Ovary (tissue), 7 donors: ENCODE measurements at regions not wholly inside any gene's neighbourhood (a gene's known extent, or its start where the extent isn't known, plus 50 kb on each side); places are given as distances from the start of the nearest gene placed in this dataset.

Experiments used
- DNase-seq, 5 donors: peaks; one replicate each; pipeline ENCODE4 v3.0.0-alpha.2; 2019 to 2020
- H3K27ac ChIP-seq, 2 donors: fragments of 200-600 bp; one replicate each; pipeline versions ENCODE4 v1.5.1 to v1.8.0; 2019 to 2022
- H3K27me3 ChIP-seq: fragments of 200-600 bp; one replicate; pipeline ENCODE4 v1.8.0; 2022
- H3K36me3 ChIP-seq: fragments of 200-600 bp; sonication (generic); one replicate; pipeline ENCODE4 v1.5.1; 2019
- H3K4me1 ChIP-seq: one replicate; pipeline ENCODE4 v1.8.1; 2013; ENCODE audit warnings: mild to moderate bottlenecking, moderate library complexity; ENCODE audit not compliant: insufficient read depth
- H3K4me3 ChIP-seq: fragments of 200-600 bp; sonication (generic); one replicate; pipeline ENCODE4 v1.5.1; 2017
- H3K9me3 ChIP-seq, 2 donors: fragments of 200-600 bp in 1 of 2; sonication (generic) in 1 of 2; one replicate each; pipeline versions ENCODE4 v1.5.1 to v1.8.1; 2013 to 2019; ENCODE audit warnings: mild to moderate bottlenecking in 1 of 2, moderate library complexity in 1 of 2
- CTCF ChIP-seq, 3 donors: fragments of 450-650 bp in 2 of 3; fragments of 200-600 bp in 1 of 3; IDR thresholded peaks; one replicate each; pipeline versions ENCODE4 v1.5.1 to v1.8.0; 2016 to 2022; ENCODE audit warnings: antibody characterized with exemption in 3 of 3, mild to moderate bottlenecking in 1 of 3
- EP300 ChIP-seq: sonication (generic); formaldehyde crosslinking; IDR thresholded peaks from one replicate; pipeline ENCODE4 v1.6.1; 2017; ENCODE audit warnings: antibody characterized with exemption
- POLR2A ChIP-seq: fragments of 450-650 bp; IDR thresholded peaks from one replicate; pipeline ENCODE4 v1.6.1; 2017; ENCODE audit warnings: antibody characterized with exemption, mild to moderate bottlenecking, moderate library complexity
- WGBS, 3 donors: extraction: QIAGEN DNeasy Blood & Tissue Kit in 1 of 3; methylation state at CpG; one replicate each; pipeline versions ENCODE4 v1.1.5 to v1.1.7; 2013 to 2017; 5-methylcytosine and 5-hydroxymethylcytosine counted together
- intact Hi-C, 4 donors: fragments of 100-400 bp; cut with DNase I; formaldehyde crosslinking; loops; one replicate each; pipeline versions ENCODE4 v1.11.0 to v1.15.1; 2022 to 2023
- donor health status: DM: no; HTN: no; CAD: no; lungs with moderate emphysema.
- donor health status: DM: no; HTN: no; CAD: no.
- donor health status: Bipolar disorder and iron deficiency.
- donor health status: DM: no; HTN: no; CAD: no.
- donor health status: DM: yes; HTN: yes; CAD: no.

DNA sequence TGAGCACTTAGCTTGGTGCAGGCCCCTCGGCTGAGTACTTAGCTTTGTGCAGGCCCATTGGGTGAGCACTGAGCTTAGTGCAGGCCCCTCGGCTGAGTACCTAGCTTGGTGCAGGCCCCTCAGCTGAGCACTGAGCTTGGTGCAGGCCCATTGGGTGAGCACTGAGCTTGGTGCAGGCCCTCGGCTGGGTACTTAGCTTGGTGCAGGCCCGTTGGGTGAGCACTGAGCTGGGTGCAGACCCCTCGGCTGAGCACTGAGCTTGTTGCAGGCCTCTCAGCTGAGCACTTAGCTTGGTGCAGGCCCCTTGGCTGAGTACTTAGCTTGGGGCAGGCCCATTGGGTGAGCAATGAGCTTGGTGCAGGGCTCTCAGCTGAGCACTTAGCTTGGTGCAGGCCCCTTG is 387.1 kb downstream of the THBS2 start:
- WGBS, 3 donors, result 82 to 92% (median 91%) methylated on average over 5 of the region's 5 CpGs
- H3K4me1 ChIP-seq, result no peaks in the 10 kb centered on the region

DNA sequence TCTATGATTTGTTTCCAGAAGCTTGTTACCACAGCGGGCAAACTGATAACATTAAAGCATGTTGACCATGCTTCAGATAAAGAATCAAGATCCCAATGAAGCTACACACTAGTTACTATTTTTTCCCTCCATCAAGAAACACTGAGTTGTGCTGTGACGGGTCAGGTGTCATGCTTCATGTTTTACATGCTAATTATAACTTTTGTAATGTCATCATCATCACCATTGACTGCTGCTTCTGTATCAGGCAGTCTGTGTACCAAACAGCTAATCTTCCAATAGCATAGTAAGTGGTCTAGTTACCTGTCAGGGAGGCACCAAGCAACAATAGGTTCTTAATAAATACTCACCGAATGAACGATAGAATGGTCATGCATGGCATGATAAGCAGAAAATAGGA is 388.1 kb downstream of the THBS2 start:
- Histone ChIP-seq H3K36me3 (no peaks in the 10 kb centered on the region), H3K9me3 (no peaks in the 10 kb centered on the region), H3K27me3 (no peaks in the 10 kb centered on the region), H3K27ac (no peak overlapping the region), H3K4me1 (no peaks in the 10 kb centered on the region), H3K4me3 (no peak overlapping the region)
- no peak for TF ChIP-seq POLR2A
- TF ChIP-seq EP300, result no peak
- no peak for TF ChIP-seq CTCF (IDR thresholded peaks at IDR 0.05)
- WGBS, 3 donors, result 90 to 91% (median 91%) methylated on average over 4 of the region's 4 CpGs
- intact Hi-C loops, result no loop called here
- DNase-seq, result no peak

More for the DNA sequence above, 387.1 kb downstream of the THBS2 start:
- no peak for DNase-seq
- no peaks in the 10 kb centered on the region for H3K27me3 ChIP-seq
- no peak overlapping the region for H3K27ac ChIP-seq
- TF ChIP-seq POLR2A (no peak), CTCF (IDR thresholded peaks at IDR 0.05) (no peak)
- no peaks in the 10 kb centered on the region for H3K9me3 ChIP-seq
- no peak overlapping the region for H3K4me3 ChIP-seq
- intact Hi-C loops, result no loop called here
- no peaks in the 10 kb centered on the region for H3K36me3 ChIP-seq

DNA sequence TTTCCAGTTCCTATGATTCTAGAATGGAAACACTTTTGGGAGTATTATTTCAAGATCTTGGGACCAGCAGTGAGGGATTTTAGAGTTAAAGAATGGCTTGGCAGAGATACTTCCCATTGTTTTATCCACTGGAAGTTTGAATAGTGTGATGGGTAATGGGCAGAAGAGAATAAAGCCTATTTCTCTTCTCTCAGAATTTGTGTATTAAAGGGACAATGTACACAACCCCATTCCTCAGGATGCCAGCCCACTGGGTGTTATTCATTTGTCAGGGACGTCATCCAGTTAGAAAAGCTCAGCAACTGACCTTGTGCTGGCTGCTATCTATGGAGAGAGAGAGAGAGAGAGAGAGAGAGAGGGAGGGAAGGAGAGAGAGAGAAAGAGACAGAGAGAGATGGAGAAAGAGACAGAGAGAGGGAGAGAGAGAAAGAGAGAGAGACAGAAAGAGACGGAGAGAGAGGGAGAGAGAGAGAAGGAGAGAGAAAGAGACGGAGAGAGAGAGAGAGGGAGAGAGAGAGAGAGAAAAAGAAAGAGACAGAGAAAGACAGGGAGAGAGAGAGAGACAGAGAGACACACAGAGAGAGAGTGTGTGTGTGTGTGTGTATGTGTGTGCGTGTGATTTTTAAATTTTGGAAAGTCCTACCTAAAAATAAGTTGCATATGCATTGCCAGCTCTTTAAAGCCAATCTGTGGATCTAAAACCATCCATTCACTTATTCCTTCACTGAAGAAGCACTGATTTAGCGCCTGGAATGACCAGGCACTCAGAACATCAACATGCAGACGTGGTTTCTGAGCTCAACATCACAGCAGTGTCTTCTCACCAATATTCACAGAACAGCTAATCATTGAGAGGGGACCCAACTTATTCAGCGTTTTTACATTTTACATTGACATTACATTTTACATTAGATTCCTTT is 388.8 kb downstream of the THBS2 start:
- H3K27me3 ChIP-seq, result no peaks in the 10 kb centered on the region
- intact Hi-C loops, result no loop called here
- H3K36me3 ChIP-seq, result no peaks in the 10 kb centered on the region
- DNase-seq, result no peak
- no peak overlapping the region for H3K27ac ChIP-seq
- H3K4me3 ChIP-seq, result no peak overlapping the region
- no peaks in the 10 kb centered on the region for H3K4me1 ChIP-seq
- WGBS, 3 donors, result 72 to 76% (median 73%) methylated on average over 7 of the region's 7 CpGs
- no peaks in the 10 kb centered on the region for H3K9me3 ChIP-seq
- TF ChIP-seq CTCF (IDR thresholded peaks at IDR 0.05) (no peak), EP300 (no peak), POLR2A (no peak)

DNA sequence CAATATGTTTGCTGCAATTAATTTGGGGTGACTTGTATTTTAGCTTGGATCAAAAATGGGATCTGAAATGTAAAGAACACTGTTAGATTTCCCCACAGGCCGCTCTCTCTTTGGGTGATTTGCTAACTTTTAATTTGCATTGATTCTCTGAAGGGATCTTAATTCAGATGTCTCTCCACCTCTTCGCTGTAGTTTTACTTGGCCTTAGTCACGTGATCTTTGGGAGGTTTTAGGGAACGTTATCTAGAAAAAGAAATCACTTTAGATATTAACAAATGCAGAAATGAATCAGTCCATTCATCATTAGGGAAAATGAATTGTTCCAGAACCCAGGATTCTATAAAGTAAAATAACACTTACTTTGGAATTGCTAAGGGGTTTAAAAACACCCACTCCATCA is 390.2 kb downstream of the THBS2 start:
- H3K27ac ChIP-seq, result no peak overlapping the region
- intact Hi-C loops, result no loop called here
- H3K36me3 ChIP-seq, result no peaks in the 10 kb centered on the region
- H3K9me3 ChIP-seq, result no peaks in the 10 kb centered on the region
- 92 to 94% (median 93%) methylated on average over 4 of the region's 4 CpGs for WGBS, 3 donors
- H3K4me1 ChIP-seq, result no peaks in the 10 kb centered on the region
- H3K4me3 ChIP-seq, result no peak overlapping the region
- TF ChIP-seq CTCF (IDR thresholded peaks at IDR 0.05), result no peak
- no peak for TF ChIP-seq EP300
- TF ChIP-seq POLR2A, result no peak
- no peaks in the 10 kb centered on the region for H3K27me3 ChIP-seq
- no peak for DNase-seq
